ENCODE measurements at regions not wholly inside any gene's neighbourhood (a gene's known extent, or its start where the extent isn't known, plus 50 kb on each side); places are given as distances from the start of the nearest gene placed in this dataset.

DNA sequence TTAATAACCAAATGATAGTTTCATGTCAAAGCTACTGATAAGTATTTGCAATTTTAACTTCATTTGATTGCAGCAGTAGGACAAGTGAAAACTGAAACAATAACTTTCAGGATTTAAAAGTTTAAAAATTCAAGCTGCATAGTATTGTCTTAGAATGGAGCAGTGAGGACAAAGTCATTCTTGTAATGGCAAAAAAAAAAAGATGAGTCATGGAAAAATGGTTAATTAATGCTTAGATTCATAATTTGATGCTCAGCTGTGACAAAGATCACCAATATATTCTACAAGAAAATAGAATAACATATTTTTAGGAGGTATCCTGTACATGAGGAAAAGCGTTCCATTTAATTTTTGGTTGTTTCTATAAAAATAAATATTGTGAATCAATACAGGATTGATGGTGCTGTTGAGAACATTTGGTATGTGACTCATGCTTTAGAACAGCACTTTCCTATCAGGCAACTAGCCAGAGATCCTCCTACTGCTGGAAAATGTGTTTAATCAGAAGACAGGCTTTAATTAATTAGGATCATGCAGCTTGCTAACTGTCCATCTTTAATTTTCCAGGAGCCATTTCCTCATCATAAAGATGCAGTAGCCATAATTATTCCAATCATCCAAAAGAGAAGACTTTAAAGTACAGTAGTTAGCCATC lies 239.0 kb upstream of the MMADHC start:
- TF ChIP-seq CTCF (IDR thresholded peaks at IDR 0.05) (no peak), POLR2AphosphoS5 (IDR thresholded peaks at IDR 0.05) (no peak), POLR2A (IDR thresholded peaks at IDR 0.05) (no peak), EP300 (IDR thresholded peaks at IDR 0.05; ENCODE audit: low read depth) (no peak)
